ENCODE measurements at regions not wholly inside any gene's neighbourhood (a gene's known extent, or its start where the extent isn't known, plus 50 kb on each side); places are given as distances from the start of the nearest gene placed in this dataset.

- DNase-seq = no peak
- TF ChIP-seq JUND (IDR thresholded peaks at IDR 0.05) (no peak), ELF1 (IDR thresholded peaks at IDR 0.05) (no peak), FOSL2 (IDR thresholded peaks at IDR 0.05; ENCODE audit: borderline replicate concordance, low read depth) (no peak), USF2 (IDR thresholded peaks at IDR 0.05; ENCODE audit: borderline replicate concordance, low read depth, low read length) (no peak), SMC3 (IDR thresholded peaks at IDR 0.05; ENCODE audit: low read depth, low read length) (no peak), MXI1 (IDR thresholded peaks at IDR 0.05; ENCODE audit: low read depth, low read length) (no peak), YY1 (IDR thresholded peaks at IDR 0.05; ENCODE audit: low read depth) (no peak), RFX5 (IDR thresholded peaks at IDR 0.05; ENCODE audit: low read length) (no peak), GABPA (IDR thresholded peaks at IDR 0.05; ENCODE audit: low read depth) (no peak), NFIC (IDR thresholded peaks at IDR 0.05; ENCODE audit: borderline replicate concordance) (no peak)
- no peak overlapping the region for H3K27ac ChIP-seq (ENCODE audit: low read depth in 2 of 2, low read length in 1 of 2)
- H2AFZ ChIP-seq (ENCODE audit: low read depth) = no peak overlapping the region
- no peaks in the 10 kb centered on the region for H3K27me3 ChIP-seq (ENCODE audit: insufficient read depth)
- H3K9me2 ChIP-seq = no peaks in the 10 kb centered on the region
- no peak overlapping the region for H3K4me2 ChIP-seq
- no peak overlapping the region for H3K4me3 ChIP-seq (ENCODE audit: low read depth in 2 of 2, low read length in 1 of 2)
- WGBS (ENCODE audit: low lambda C conversion rate) = 79% methylated on average over 3 of the region's 3 CpGs
- H3K4me1 ChIP-seq (ENCODE audit: control insufficient read depth in 1 of 2, insufficient read depth in 2 of 2, low read depth in 1 of 2, low read length in 1 of 2) = peaks cover 0 to 7% of the 10 kb centered on the region in 2 experiments; a peak in 3 of 4 replicates
- ChIA-PET CTCF (interaction anchor here (0.6 to 1.7 kb wide), 3 partner anchors 30 to 597 kb away, joined by 3 to 5 read pairs (median 3); no protein-coding TSS in a partner anchor), POLR2A (no interaction called here)
- no peak overlapping the region for H3K9ac ChIP-seq
- H4K20me1 ChIP-seq (ENCODE audit: insufficient read depth) = no peaks in the 10 kb centered on the region
- H3K9me3 ChIP-seq = no peaks in the 10 kb centered on the region
- H3K79me2 ChIP-seq (ENCODE audit: insufficient read depth) = no peaks in the 10 kb centered on the region
- no peaks in the 10 kb centered on the region for H3K36me3 ChIP-seq (replicated peaks in 1 of 2; ENCODE audit: control insufficient read depth in 1 of 2, insufficient read depth in 2 of 2, low read length in 1 of 2)
- peaks cover 8% of the 10 kb centered on the region for H3F3A ChIP-seq (replicated peaks; ENCODE audit: insufficient read depth)
Observed at GRCh38 chr9:3742586-3742985, 216.8 kb upstream of the RFX3 start.

GRCh38 chr9:3741729-3742128, 215.9 kb upstream of the RFX3 start:
- Histone ChIP-seq H3K9ac (no peak overlapping the region), H3K79me2 (ENCODE audit: insufficient read depth) (no peaks in the 10 kb centered on the region), H2AFZ (ENCODE audit: low read depth) (no peak overlapping the region), H3K9me3 (no peaks in the 10 kb centered on the region), H3K27ac (ENCODE audit: low read depth in 2 of 2, low read length in 1 of 2) (no peak overlapping the region), H3K36me3 (replicated peaks in 1 of 2; ENCODE audit: control insufficient read depth in 1 of 2, insufficient read depth in 2 of 2, low read length in 1 of 2) (no peaks in the 10 kb centered on the region), H4K20me1 (ENCODE audit: insufficient read depth) (no peaks in the 10 kb centered on the region), H3K4me2 (no peak overlapping the region), H3K4me3 (ENCODE audit: low read depth in 2 of 2, low read length in 1 of 2) (no peak overlapping the region), H3K9me2 (no peaks in the 10 kb centered on the region), H3K27me3 (ENCODE audit: insufficient read depth) (no peaks in the 10 kb centered on the region), H3F3A (replicated peaks; ENCODE audit: insufficient read depth) (peaks cover 8% of the 10 kb centered on the region), H3K4me1 (ENCODE audit: control insufficient read depth in 1 of 2, insufficient read depth in 2 of 2, low read depth in 1 of 2, low read length in 1 of 2) (peaks cover 0 to 3% of the 10 kb centered on the region in 2 experiments; a peak in 3 of 4 replicates)
- CTCF ChIA-PET = interaction anchor here (1.3 to 1.7 kb wide), 3 partner anchors 107 to 598 kb away, joined by 3 to 5 read pairs (median 5); no protein-coding TSS in a partner anchor
- POLR2A ChIA-PET = no interaction called here
- 96% methylated on average over 3 of the region's 3 CpGs for WGBS (ENCODE audit: low lambda C conversion rate)
- TF ChIP-seq NRF1 (IDR thresholded peaks at IDR 0.05; ENCODE audit: low read depth, low read length) = no peak
- TF ChIP-seq PBX3 (IDR thresholded peaks at IDR 0.05) = no peak
- no peak for TF ChIP-seq RXRA (IDR thresholded peaks at IDR 0.05; ENCODE audit: borderline replicate concordance, low read depth)
- no peak for TF ChIP-seq GATA2 (CRISPR knock-in tag; IDR thresholded peaks at IDR 0.05)
- TF ChIP-seq JUND (IDR thresholded peaks at IDR 0.05) = no peak
- no peak for TF ChIP-seq FOXJ3 (CRISPR knock-in tag; IDR thresholded peaks at IDR 0.05)
- no peak for TF ChIP-seq CHD2 (IDR thresholded peaks at IDR 0.05; ENCODE audit: low read length, partially characterized antibody)
- TF ChIP-seq TEAD4 (IDR thresholded peaks at IDR 0.05; ENCODE audit: borderline replicate concordance, insufficient read depth) = no peak
- no peak for TF ChIP-seq SIN3A (IDR thresholded peaks at IDR 0.05; ENCODE audit: borderline replicate concordance, low read depth, low read length)
- TF ChIP-seq TCF12 (IDR thresholded peaks at IDR 0.05) = no peak
- TF ChIP-seq MAX (IDR thresholded peaks at IDR 0.05; ENCODE audit: low read depth) = no peak
- no peak for TF ChIP-seq FOSL2 (IDR thresholded peaks at IDR 0.05; ENCODE audit: borderline replicate concordance, low read depth)
- no peak for TF ChIP-seq EZH2phosphoT487 (IDR thresholded peaks at IDR 0.05; ENCODE audit: borderline replicate concordance, low read depth)
- TF ChIP-seq ELF1 (IDR thresholded peaks at IDR 0.05) = no peak
- no peak for TF ChIP-seq EP300 (IDR thresholded peaks at IDR 0.05; ENCODE audit: borderline replicate concordance in 1 of 2, low read depth in 1 of 2, low read length in 1 of 2)
- no peak for TF ChIP-seq SMC3 (IDR thresholded peaks at IDR 0.05; ENCODE audit: low read depth, low read length)
- TF ChIP-seq USF2 (IDR thresholded peaks at IDR 0.05; ENCODE audit: borderline replicate concordance, low read depth, low read length) = no peak
- no peak for TF ChIP-seq NFIC (IDR thresholded peaks at IDR 0.05; ENCODE audit: borderline replicate concordance)
- TF ChIP-seq CTCF (IDR thresholded peaks at IDR 0.05) = no peak
- no peak for TF ChIP-seq RFX5 (IDR thresholded peaks at IDR 0.05; ENCODE audit: low read length)
- no peak for DNase-seq

All from SK-N-SH (cell line).